ENCODE measurements at regions not wholly inside any gene's neighbourhood (a gene's known extent, or its start where the extent isn't known, plus 50 kb on each side); places are given as distances from the start of the nearest gene placed in this dataset.

- TF ChIP-seq, protein P1, sequence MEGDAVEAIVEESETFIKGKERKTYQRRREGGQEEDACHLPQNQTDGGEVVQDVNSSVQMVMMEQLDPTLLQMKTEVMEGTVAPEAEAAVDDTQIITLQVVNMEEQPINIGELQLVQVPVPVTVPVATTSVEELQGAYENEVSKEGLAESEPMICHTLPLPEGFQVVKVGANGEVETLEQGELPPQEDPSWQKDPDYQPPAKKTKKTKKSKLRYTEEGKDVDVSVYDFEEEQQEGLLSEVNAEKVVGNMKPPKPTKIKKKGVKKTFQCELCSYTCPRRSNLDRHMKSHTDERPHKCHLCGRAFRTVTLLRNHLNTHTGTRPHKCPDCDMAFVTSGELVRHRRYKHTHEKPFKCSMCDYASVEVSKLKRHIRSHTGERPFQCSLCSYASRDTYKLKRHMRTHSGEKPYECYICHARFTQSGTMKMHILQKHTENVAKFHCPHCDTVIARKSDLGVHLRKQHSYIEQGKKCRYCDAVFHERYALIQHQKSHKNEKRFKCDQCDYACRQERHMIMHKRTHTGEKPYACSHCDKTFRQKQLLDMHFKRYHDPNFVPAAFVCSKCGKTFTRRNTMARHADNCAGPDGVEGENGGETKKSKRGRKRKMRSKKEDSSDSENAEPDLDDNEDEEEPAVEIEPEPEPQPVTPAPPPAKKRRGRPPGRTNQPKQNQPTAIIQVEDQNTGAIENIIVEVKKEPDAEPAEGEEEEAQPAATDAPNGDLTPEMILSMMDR (IDR thresholded peaks at IDR 0.05; ENCODE audit: insufficient read depth, low read depth, low read length): no peak
- TF ChIP-seq EZH2 (IDR thresholded peaks at IDR 0.05; ENCODE audit: insufficient read depth, low read length): no peak
Measured at GRCh38 chr9:118162716-118163115, 458.5 kb downstream of the TLR4 start.

Measured in astrocyte (in vitro differentiated cells and primary cell).